ENCODE measurements at regions not wholly inside any gene's neighbourhood (a gene's known extent, or its start where the extent isn't known, plus 50 kb on each side); places are given as distances from the start of the nearest gene placed in this dataset.

- no peak for DNase-seq
- ATAC-seq: no peak
Observed at GRCh38 chr2:172329416-172329773, 98.0 kb upstream of the ITGA6 start.

GRCh38 chr2:172329774-172330671 lies 97.4 kb upstream of the ITGA6 start:
- ATAC-seq: no peak

GRCh38 chr2:172332507-172332906 lies 94.9 kb upstream of the ITGA6 start:
- DNase-seq (no peak), ATAC-seq (no peak)

More at GRCh38 chr2:172329774-172330671, 97.4 kb upstream of the ITGA6 start:
- DNase-seq: no peak

- ATAC-seq: no peak
- DNase-seq: no peak
Observed at GRCh38 chr2:172333235-172333977, 94.0 kb upstream of the ITGA6 start.

GRCh38 chr2:172333978-172334330 lies 93.4 kb upstream of the ITGA6 start:
- ATAC-seq (no peak), DNase-seq (no peak)

GRCh38 chr2:172334988-172335387 lies 92.4 kb upstream of the ITGA6 start:
- no peak for DNase-seq
- no peak for ATAC-seq

- ATAC-seq: no peak
Observed at GRCh38 chr2:172335736-172336135, 91.7 kb upstream of the ITGA6 start.

GRCh38 chr2:172336681-172337080 lies 90.7 kb upstream of the ITGA6 start:
- DNase-seq (no peak), ATAC-seq (no peak)

More at GRCh38 chr2:172335736-172336135, 91.7 kb upstream of the ITGA6 start:
- no peak for DNase-seq

GRCh38 chr2:172339371-172340010 lies 87.9 kb upstream of the ITGA6 start:
- no peak for DNase-seq
- ATAC-seq: no peak

GRCh38 chr2:172340394-172340793 lies 87.0 kb upstream of the ITGA6 start:
- ATAC-seq: no peak

GRCh38 chr2:172342078-172342477 lies 85.3 kb upstream of the ITGA6 start:
- ATAC-seq (no peak), DNase-seq (no peak)

More at GRCh38 chr2:172340394-172340793, 87.0 kb upstream of the ITGA6 start:
- no peak for DNase-seq

- ATAC-seq: no peak
- no peak for DNase-seq
Observed at GRCh38 chr2:172342611-172343010, 84.8 kb upstream of the ITGA6 start.

- ATAC-seq (no peak), DNase-seq (no peak)
Observed at GRCh38 chr2:172344159-172344558, 83.2 kb upstream of the ITGA6 start.

- ATAC-seq (no peak), DNase-seq (no peak)
Observed at GRCh38 chr2:172345956-172346555, 81.3 kb upstream of the ITGA6 start.

- ATAC-seq (no peak), DNase-seq (no peak)
Observed at GRCh38 chr2:172348555-172349288, 78.7 kb upstream of the ITGA6 start.

- DNase-seq (no peak), ATAC-seq (no peak)
Observed at GRCh38 chr2:172350839-172351479, 76.4 kb upstream of the ITGA6 start.

- no peak for DNase-seq
Observed at GRCh38 chr2:172351586-172351985, 75.8 kb upstream of the ITGA6 start.

GRCh38 chr2:172354347-172354746 lies 73.0 kb upstream of the ITGA6 start:
- DNase-seq (no peak), ATAC-seq (no peak)

More at GRCh38 chr2:172351586-172351985, 75.8 kb upstream of the ITGA6 start:
- ATAC-seq: no peak

- ATAC-seq (no peak), DNase-seq (no peak)
Observed at GRCh38 chr2:172357442-172357841, 69.9 kb upstream of the ITGA6 start.

- DNase-seq: no peak
- no peak for ATAC-seq
Observed at GRCh38 chr2:172358691-172359556, 68.5 kb upstream of the ITGA6 start.
